ENCODE measurements at regions not wholly inside any gene's neighbourhood (a gene's known extent, or its start where the extent isn't known, plus 50 kb on each side); places are given as distances from the start of the nearest gene placed in this dataset.

DNA sequence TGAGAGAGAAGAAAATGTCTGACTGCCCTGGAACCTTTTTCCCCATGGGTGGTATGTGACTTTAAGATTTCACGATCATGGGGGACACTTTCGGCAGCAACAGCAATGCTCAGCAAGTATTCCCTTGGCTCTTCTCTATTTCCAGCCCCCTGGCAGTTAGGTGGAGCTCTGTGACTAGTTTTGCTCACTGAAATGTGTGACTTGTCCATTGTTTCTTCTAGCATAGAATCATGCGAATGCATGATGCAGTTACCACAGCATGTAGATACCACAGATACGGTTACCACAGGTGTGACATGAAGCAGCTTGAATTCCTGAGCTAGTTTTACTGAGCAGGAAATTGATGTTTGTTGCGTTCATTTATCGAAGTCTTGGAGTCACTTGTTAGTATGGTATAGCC, 1034.5 kb upstream of the EEF2KMT start:
- DNase-seq (ENCODE audit: low read depth): no peak

DNA sequence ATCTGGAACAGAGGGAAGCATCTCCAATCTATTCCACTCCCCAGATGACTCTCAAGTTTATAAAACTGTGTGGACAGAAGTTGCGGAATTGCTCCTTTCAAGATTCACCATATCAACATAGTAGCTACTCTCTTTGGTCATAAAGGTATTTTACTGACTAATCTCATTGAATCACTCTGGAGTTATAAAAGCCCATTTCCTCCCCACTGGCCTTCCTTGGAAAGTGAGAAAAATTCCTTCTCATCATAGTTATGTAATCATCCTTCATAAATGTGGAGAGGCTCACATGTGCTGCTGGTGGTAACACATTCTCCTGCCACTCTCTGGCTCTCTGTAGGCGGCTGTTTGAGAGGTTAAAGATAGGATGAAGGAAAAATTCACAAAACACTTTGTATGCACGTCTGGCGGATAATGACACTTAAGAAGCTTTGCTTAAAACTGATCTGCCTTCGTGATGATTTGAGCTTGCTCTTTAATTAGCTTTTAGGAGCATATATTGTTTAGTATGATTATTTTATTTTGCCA, 1034.0 kb upstream of the EEF2KMT start:
- DNase-seq (ENCODE audit: low read depth): no peak

DNA sequence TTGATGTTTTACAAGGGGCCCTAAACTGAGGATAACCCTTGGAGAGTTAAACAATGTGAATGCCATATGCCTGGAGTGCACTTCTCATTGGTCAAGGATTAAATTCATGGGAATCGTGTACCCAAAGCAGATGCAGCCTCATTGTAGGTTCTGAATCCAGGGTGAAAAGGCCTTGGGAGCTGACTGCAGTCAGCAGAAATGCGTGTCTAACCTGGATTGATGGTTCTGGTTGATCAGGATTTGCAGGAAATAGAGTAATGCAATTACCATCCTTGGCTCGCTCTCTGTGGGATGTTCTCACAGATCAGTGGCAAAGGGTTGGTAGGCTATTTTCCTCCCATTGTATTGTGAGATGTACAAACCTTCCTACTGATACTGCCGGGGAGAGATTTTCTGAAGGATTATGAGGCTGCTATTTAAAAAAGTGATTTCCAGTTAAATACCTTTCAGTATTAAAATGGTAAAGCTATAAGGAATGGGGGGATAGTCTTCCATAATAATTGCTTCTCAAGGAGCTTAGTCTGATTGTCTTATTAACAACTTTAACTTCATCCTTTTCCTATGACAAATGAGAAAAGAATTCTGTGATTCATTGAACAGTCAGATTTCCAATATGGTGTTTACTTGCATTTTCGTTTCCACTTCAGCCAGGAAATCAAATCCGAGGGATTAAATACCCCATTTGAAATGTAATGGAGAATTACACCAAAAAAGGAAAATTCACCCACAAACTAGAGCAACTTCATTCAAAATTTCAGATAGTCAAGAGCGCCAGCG, 1028.1 kb upstream of the EEF2KMT start:
- DNase-seq (ENCODE audit: low read depth): no peak

DNA sequence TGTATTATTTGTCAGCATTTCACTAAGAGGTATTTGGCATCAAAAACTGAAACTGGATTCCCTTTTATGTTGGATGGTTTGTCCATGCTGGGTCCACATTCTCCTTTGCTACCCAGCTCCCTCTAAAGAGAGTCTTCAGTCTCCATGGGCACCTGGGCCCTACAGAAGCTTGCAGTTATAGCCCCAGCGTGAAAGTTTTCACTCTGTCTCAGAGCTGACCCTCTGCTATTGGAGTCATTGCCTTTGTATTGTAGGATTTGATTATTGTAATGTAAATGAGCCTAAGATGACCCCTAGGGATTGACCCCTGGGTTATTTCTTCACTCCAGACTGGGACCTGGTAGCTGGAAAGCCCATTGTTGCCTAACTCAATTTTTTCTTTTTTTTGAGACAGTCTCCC, 1026.5 kb upstream of the EEF2KMT start:
- DNase-seq (ENCODE audit: low read depth): no peak

DNA sequence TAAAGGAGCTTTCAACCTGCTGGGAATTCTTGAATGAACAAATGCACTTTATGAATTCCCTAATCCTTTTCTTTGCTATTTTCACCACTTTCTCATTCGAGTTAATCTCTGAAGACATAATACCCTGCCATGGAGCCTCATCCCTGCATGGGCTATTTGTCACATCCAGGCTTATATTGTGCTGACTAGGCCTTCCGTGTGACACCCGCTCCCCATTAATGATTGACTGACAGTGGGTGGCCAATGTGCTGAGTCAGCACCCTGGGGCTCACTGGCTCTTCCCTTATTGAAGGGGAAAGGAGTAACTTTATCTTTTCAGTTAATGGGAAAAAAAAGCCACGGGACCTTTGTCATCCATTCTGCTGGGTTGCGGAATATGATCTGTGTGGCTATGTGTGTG, 1024.8 kb upstream of the EEF2KMT start:
- DNase-seq (ENCODE audit: low read depth): no peak

DNA sequence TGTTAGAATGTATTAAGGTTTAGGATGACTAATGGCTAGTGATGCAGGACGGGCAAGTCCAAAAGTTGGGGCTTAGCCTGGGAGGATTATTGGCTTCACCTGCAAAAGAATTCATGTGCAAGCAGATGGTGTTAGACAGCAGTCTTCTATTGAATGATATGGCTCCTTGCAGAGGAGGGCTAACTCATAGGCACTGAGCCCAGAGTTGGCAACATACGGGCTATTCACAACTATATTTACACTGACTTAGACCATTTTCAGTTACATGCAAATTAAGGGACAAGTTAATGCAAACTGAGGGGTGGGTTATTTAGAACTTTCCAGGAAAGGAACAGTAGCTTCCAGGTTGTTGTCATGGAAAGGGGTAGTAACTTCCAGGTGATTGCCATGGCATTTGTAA, 1017.1 kb upstream of the EEF2KMT start:
- DNase-seq (ENCODE audit: low read depth): no peak

DNA sequence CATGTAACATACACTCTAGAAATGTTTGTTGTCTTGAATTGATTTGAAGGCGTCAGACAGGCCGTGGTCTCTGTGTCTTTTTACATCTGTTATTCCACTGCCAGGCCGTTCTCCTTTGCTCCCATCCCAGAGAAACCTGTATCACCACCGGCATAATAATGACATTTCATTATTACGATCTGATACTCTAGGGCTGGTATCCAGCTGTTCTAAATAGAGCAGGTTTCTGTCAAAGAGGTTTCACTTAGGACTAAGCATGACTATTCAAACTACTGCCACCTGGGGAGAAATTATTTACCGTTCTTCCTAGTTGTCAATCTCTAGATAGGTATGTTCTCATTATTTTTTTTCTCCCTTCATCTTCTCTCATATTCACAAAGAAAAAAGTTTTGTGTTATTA, 1016.2 kb upstream of the EEF2KMT start:
- DNase-seq (ENCODE audit: low read depth): no peak

DNA sequence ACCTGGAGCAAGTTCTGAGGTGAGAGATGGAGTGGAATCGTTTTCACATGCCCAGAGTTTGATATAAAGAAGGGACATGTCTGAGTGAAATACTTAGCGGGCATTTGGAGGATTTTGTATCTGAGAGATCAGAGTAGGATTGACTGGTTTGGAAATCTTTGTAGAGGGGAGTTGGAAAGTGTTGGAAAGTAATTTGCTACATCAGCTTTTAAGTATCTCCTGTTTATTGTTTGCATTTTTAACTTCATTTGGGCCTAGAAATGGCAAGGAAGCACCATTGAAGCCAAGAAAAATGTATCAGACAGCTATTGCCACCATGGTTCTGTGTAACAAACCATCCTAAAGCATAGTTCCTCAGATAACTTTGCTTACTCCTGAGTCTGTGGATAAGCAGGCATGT, 1015.1 kb upstream of the EEF2KMT start:
- DNase-seq (ENCODE audit: low read depth): no peak

DNA sequence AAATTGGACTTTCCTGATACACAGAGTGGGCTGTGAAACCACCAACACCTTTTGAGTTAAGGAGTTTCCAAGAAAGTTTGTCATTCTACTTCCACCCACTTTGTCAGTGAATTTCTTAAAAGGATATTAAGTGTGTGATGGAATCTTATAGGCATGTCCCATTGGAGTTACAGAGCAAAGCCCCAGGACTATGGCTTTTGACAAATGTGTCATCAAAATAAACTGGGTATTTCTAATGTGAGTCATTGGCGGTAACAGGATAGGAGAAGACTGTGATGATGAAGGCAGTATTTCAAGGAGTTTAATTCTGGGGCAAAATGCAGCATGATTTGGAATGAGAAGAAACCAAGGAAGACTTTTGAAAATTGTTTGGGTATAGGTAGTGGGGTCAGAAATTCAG, 1013.8 kb upstream of the EEF2KMT start:
- no peak for DNase-seq (ENCODE audit: low read depth)

DNA sequence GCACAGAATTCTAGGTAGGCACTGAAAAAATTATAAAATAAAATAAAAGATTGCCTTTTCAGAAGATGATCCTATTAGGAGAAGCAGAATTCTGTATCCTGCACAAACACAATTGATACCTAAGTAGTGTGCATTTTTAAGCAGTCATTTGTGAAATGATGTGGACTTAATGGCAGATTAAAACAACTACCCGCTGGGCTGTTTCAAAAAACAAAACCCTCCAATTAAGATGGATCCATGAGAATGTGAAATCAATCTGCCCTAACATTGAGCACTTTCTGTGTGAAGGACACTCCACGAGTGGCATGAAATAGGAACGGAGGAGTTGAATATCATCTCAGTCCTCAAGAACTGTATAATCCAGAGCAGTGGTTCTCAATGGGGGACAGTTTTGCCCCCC, 1012.8 kb upstream of the EEF2KMT start:
- DNase-seq (ENCODE audit: low read depth): no peak

DNA sequence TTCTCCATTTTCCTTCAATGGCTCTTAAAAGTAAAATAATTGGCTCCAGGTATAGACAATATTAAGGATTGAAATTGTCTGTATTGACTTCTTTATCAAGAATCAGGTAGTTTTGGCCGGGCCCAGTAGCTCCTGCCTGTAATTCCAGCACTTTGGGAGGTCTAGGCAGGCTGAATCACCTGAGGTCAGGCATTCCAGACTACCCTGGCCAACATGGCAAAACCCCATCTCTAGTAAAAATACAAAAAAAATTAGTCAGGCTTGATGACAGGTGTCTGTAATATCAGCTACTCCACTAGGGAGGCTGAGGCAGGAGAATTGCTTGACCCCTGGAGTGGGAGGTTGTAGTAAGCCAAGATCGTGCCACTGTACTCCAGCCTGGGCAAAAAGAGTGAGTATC, 1008.5 kb upstream of the EEF2KMT start:
- DNase-seq (ENCODE audit: low read depth): no peak

DNA sequence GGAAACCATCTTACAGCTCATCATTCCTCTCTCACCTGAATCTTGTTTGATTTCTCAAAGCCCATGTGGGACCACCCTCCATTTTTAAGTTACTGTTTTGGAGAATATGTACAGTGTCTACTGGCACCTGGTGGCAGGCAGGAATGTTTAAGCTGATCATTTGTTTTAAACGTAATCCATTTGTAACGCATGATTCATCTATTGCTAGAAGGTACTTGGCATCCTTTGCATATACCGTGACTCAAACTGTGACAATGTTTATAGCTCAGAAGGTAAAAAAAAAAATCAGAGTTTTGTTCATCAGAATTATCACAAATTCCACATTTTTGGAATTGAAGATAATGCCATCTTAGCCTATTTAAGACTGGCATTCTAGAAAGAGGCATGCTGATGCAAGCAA, 1007.5 kb upstream of the EEF2KMT start:
- DNase-seq (ENCODE audit: low read depth): no peak

DNA sequence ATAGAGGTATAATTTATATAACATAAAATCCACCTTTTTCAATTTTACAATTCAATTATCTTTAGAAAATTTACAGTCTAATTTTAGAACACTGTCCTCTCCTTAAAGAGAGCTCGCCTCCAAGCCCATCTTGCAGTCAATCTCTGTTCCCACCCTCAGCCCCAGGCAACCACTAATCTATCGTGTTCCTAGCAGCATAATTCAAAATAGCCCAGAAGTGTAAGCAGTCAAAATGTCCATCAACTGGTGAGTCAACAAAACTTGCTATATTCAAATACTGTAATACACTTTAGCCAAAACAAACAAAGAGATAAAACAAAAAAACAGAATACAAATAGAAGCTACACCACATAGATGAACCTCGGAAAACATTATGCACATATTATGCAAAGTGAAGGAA, 1006.8 kb upstream of the EEF2KMT start:
- DNase-seq (ENCODE audit: low read depth): no peak

DNA sequence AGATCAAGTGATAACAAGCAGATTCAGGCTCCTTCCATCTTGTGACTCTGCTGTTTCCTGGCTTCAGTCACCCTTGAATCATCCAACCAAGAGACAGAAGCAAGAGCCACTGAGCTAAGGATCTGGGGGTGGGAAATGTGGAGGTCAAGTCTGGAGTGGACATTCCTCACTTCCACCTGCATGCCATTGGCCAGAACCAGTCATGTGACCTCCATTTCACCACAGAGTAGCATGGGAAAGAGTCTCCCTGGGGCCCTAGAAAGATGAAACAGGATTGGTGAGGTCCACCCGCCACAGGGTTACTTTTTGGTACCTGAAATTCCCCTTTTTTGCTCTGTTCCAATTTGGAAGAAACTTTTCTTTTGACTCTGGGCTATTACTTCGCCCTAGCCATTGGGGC, 1006.0 kb upstream of the EEF2KMT start:
- DNase-seq (ENCODE audit: low read depth): no peak

DNA sequence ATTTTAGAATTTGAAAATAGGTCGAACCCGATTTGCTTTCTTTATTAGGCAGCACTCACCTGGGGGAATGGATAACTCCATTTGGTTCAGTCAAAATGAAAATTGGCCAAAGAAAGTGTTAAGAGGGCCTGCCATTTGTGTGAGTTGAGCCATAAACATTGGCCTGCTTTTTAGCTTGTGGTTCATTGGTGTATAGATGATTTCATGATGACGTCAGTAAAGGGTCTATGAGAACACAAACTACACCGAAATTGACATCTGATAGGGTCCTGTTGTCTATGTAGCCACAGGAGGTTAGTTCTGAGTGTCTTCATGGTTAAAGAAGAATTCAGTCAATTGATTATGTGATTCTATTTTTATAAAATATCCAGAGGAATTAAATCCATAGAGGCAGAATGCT, 1001.5 kb upstream of the EEF2KMT start:
- no peak for DNase-seq (ENCODE audit: low read depth)

DNA sequence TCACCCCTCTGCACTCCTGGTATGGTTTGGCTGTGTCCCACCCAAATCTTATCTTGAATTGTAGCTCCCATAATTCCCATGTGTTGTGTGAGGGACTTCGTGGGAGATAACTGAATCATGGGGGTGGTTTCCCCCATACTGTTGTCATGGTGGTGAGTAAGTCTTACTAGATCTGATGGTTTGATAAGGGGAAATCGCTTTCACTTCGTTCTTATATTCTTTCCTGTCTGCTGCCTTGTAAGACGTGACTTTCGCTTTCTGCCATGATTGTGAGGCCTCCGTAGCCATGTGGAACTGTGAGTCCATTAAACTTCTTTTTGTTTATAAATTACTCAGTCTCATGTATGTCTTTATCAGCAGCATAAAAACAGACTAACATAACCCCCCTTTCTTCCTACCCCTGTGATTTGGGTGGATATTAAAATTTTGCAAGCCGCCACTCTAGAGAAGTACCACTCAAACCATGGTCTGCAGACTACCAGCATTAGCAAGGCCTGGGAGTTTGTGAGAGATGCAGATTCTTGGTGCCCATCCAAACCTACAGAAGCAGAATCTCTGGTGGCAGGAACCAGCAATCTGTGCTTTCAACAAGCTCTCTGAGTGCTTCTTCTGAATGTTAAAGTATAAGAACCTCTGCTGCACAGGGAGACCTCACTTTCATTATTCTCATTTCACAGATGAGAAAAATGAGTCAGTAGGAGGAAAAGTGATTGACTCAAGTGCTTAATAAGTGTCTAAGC, 999.5 kb upstream of the EEF2KMT start:
- DNase-seq (ENCODE audit: low read depth): no peak

DNA sequence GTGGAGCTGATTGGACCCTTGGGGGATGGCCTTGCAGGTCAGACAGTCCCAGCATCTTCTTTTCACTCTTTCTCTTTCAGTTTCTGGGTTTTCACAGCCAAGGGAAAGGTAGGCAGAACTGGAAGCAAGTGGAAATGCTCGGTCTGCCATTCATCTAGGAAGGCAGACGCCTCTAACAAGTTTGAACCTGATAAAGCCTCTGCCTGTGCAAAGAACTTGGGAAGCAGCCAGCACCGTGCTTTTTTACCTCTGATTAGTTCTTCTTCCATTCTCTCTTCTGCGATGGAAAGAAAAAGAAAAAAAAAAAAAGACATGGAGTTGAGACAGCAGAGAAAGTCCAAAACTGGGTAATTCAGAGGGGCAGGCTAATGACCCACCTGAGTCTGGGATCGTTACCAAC, 997.8 kb upstream of the EEF2KMT start:
- no peak for DNase-seq (ENCODE audit: low read depth)

DNA sequence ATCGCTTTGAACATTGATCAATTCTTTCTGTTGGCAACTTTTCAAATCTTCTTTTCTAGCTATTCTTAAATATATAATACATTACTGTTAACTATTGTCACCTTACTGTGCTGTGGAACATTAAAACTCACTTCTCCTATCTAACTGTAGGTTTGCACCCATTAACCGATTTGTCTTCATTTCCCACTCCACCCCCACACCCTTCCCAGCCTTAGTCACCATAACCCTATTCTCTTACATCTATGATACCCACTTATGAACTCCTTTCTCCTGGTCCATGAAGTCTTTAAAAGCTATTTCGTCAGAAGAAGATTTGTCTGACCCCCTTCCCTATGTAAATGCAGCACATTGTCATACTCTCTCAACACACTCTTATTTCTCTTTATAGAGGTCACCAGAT, 993.4 kb upstream of the EEF2KMT start:
- DNase-seq (ENCODE audit: low read depth): no peak

DNA sequence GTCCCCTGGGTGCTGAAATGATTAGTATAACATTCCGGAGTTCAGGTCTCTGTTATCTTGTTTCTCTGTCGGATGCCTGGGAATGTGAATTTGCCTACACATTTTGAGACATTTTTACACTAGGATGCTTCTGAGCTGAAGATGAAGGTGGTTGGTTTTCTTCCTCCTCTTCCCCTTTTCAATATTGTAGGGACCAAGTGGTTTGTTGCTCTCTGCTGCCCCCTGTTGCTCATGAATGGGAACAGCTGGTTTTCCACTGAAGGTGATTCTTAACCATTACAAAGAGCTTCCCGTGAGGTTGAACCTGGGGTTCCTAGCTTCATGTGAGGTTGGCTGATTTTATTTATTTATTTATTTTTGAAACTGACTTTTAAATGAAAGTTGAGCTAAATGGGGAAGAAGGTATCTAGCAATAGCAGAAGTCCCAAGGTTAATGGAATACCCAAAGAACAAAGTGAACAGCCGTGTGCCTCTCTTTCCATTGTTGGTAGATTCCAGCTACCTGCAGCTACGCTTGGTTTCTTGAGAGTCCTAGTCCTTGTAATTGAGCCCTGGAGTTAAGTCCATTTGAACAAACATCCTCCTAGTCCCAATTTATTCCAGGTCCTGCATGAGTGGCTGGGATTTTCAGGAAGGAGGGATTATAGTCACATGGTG, 983.9 kb upstream of the EEF2KMT start:
- DNase-seq (ENCODE audit: low read depth): peak; percentile 1

DNA sequence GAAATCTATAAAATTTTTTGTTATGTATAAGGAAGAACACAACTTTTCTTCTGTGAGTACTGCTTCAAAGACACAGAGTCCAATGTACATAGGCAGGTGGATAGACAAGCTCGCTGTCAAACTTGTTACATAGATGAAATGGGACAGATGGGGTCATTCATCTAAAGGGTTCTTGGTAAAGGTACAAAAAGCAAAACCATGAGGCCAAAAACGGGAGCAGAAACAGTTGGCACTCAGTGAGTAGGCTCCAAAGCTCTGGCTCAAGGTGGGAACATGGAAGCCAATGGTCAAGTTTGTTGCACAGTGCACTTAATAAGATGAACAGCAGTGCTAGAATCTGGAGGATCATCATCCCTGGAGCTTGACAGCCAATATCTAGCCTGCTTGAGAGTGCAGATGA, 979.0 kb upstream of the EEF2KMT start:
- DNase-seq (ENCODE audit: low read depth): no peak

DNA sequence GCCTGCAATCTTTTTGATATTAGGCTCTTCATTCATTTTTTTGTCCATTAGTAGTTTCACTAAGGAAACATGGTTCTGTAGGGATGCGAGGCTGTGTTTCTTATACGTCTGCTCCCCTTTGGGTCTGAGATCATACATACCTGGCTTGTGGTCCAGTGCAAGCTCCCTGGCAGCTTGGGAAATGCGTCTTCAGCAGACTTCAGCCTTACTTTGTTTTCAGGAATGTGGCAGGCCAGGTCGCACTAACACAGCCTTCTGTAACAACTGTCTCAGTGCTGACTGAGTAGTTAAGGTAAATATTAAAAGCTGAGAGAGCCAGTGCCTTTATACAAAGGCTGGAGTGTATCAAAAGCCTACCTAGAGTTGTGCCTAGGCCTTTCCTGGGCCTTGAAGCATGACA, 970.5 kb upstream of the EEF2KMT start:
- DNase-seq (ENCODE audit: low read depth): no peak

DNA sequence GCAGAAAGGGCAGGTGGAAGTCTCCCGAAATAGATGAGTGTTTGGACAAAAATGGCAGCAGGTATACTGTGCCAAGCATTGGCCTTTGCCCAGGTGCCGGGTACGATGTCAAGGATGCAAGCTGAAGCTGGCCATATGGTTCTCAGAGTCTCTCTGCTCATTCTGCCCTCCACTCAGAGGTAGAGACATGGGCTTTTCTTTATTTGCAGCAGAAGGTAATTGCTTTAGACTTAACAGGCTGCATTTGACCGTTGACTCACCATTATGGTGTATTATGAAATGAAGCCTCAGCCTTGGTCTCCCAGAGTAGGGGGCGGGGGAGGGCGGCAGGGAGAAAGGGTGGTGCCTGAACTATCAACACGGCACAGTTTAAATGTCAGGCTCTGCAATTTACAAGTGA, 969.1 kb upstream of the EEF2KMT start:
- DNase-seq (ENCODE audit: low read depth): no peak

DNA sequence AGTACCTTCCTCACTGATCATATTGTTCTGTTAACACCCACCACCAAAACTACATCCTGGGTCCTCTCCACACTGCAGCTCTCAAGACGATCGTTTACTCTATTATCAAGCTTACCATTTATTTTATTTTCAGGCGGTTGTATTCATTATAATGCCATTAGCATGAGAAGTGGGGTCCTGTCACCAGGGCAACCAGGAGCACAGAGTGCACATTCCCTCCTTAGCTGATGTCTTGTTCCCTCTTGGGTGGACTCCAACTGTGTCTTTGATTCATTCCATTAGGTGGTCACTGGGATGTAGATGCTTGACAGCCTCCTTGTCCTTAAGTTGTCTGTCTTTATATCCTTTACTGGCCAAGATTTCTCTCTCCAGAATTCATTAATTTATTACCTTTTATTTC, 965.9 kb upstream of the EEF2KMT start:
- no peak for DNase-seq (ENCODE audit: low read depth)

All from activated T-cell treated with anti-CD3 and anti-CD28 coated beads for 48 hours (primary cell).